Amniotic epithelial cell (primary cell): ENCODE measurements at regions not wholly inside any gene's neighbourhood (a gene's known extent, or its start where the extent isn't known, plus 50 kb on each side); places are given as distances from the start of the nearest gene placed in this dataset.
"Not testable (repeated sequence)": the region's sequence is repeated elsewhere in the genome, so short reads cannot be mapped to it uniquely, and the experiment has no call there.

Source experiments
- DNase-seq: peaks from one replicate; pipeline ENCODE4 v3.0.0-alpha.2; 2010; ENCODE audit warnings: low read depth

- no peak for DNase-seq
These were observed 50.2 kb upstream of the DACT2 start for GRCh38 chr6:168369786-168370185.

DNA sequence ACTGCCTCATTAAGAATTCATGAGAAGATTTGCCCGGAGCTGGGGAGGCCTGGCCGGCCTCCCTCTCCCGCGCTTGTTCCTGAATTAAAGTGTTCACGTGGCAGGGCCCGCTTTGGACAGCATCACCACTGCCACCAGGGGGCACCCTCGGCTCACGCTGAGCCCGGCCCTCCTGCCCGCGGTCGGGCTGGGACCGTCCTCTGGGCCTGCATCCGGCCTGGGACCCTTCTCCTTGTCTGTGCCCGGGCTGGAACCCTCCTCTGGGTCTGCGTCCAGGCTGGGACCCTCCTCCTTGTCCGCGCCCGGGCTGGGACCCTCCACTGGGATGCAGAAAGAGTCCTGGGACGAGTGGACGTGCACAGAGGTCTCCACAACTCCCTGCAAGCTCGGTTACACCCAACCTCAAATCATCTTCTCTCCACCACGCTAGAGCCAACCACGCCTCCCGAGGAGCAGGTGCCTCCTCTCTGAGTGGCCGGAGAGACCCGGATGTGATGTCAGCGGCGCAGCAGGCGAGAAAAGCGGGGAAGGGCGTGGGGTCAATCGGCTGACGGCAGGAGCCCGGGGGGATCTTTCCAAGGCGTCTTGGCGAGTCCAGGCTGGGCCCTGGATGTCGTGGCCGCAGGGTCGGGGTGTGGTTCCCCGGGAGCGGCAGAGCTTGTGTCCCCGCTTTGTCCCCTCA, 50.9 kb upstream of the DACT2 start:
- no peak for DNase-seq

DNA sequence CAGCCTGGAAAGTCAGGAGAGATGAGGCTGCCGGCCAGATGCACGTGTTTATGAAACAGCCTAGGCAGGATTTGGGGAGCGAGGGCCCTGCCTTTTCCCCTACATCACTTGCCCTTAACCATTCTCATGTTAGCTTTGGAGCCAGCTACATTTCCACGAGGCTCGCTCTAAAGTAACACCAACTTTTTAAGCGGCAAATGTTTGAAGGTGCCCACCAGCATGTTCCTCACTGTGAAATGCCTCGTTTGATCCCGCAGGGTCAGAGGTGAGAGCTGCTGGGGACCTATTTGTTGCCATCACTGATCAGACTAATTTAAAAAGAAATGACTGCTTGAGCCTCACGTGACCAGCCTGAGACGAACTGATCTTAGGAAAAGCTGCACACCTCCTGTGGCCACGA, 51.6 kb upstream of the DACT2 start:
- DNase-seq, result no peak

- DNase-seq, result no peak
These were observed 52.0 kb upstream of the DACT2 start for GRCh38 chr6:168371618-168371980.

- no peak for DNase-seq
These were observed 52.6 kb upstream of the DACT2 start for GRCh38 chr6:168371981-168372711.

DNA sequence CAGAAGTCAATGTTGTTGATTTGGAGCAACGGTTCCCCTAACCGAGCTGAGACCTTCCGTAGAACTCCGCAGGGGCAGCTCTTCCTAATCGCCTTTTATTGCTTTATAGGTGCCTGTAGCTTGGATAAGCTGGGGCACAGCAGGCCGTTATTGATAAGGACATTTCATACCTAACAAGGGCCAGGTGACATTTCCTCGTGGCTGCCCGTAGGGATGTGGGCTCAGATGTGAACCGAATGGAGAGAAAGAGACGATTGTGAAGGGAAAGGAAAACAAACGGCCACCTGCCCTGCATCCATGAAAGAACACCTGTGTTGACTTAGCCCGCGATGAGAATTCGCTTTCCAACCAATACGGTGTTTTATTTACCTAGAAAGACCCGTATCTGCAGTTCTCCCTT, 53.3 kb upstream of the DACT2 start:
- DNase-seq, result no peak

GRCh38 chr6:168373389-168373788, 53.8 kb upstream of the DACT2 start:
- DNase-seq, result no peak

GRCh38 chr6:168374051-168374502, 54.5 kb upstream of the DACT2 start:
- DNase-seq, result no peak

- DNase-seq, result no peak
These were observed 55.0 kb upstream of the DACT2 start for GRCh38 chr6:168374541-168375071.

DNA sequence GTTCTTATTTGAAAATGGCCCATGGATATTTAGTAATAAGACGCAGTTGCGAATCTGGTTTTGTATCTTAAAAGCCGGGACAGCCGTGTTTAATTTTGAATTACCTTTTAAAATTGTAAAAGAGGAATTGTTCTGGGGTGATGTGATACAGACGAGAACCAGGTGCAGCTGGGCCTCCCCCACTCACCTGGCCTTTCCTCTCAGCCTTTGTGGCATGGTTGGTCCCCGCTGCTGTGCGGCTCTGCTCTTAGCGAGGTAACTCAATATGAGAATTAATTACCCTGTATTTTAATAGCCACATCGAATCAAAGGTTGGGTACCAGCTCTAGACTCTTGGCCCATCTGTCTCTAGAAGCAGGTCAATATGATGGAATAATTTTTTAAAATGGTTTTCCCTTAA, 56.5 kb upstream of the DACT2 start:
- DNase-seq, result no peak

GRCh38 chr6:168376811-168377483, 57.4 kb upstream of the DACT2 start:
- DNase-seq, result no peak

DNA sequence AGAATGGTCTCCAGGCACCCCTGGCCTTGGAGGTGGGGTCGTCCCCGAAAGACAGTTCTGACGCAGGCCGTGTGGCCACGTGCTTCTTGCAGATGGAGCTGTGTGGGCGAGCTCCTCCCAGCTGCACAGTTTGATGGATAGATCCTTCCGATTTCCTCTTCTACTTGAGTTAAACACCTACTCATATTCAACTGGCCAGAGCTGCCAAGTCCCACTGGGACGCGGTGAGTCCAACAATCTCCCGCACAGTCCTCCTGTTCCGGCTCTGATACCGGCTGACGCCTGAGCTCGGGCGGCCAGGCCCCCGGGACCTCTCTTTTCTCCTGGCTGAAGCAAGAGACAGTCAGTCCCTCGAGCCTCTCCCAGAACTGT, 57.9 kb upstream of the DACT2 start:
- DNase-seq, result peak; percentile 69

GRCh38 chr6:168377856-168378832, 58.6 kb upstream of the DACT2 start:
- DNase-seq, result no peak

GRCh38 chr6:168379579-168379978, 60.0 kb upstream of the DACT2 start:
- DNase-seq, result not testable (repeated sequence)

DNA sequence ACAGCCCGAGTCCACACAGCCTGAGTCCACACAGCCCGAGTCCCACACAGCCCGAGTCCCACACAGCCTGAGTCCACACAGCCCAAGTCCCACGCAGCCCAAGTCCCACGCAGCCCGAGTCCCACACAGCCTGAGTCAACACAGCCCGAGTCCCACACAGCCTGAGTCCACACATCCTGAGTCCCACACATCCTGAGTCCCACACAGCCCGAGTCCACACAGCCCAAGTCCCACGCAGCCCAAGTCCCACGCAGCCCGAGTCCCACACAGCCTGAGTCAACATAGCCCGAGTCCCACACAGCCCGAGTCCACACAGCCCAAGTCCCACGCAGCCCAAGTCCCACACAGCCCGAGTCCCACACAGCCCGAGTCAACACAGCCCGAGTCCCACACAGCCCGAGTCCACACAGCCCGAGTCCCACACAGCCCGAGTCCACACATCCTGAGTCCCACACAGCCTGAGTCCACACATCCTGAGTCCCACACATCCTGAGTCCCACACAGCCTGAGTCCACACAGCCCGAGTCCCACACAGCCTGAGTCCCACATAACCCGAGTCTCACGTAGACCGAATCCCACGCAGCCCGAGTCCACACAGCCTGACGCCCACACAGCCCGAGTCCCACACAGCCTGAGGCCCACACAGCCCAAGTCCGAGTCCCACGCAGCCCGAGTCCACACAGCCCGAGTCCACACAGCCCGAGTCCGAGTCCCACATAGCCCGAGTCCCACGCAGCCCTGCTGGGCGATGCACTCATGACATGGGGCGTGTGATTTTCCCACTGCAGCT, 60.6 kb upstream of the SMOC2 start:
- DNase-seq, result not testable (repeated sequence)

- no peak for DNase-seq
These were observed 59.9 kb upstream of the SMOC2 start for GRCh38 chr6:168380956-168381605.

DNA sequence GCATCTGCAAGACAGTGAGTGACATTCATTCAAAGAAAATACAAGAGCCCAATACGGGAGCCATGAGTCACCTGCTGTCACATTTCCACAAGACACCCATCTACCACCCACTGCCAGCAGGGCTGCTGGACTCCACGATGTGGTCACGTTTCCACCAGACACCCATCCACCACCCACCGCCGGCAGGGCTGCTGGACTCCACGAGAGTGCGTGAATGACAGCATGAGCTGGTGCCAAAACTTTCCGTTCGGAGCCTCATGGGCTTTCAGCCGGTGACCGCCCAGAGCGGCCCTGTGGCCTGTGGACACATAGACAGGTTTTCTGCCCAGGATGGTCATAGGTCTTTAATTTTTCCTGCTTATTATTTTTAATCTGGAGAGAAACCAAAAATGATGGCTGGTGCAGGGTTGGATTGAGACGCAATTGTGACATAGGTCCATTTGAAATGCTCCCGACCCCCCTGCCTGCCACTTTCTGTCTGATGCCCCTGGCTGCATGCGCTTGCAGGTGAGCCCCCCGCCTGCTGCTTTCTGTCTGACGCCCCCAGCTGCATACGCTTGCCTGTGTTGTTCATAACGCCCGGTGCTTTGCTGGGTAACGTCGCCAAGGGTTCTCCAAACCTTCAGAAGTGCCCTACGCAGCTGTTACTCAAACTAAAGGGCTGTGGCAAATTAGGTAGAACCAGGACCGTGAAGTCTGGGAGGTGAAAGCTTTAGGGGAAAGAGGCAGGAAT, 59.1 kb upstream of the SMOC2 start:
- DNase-seq, result no peak

DNA sequence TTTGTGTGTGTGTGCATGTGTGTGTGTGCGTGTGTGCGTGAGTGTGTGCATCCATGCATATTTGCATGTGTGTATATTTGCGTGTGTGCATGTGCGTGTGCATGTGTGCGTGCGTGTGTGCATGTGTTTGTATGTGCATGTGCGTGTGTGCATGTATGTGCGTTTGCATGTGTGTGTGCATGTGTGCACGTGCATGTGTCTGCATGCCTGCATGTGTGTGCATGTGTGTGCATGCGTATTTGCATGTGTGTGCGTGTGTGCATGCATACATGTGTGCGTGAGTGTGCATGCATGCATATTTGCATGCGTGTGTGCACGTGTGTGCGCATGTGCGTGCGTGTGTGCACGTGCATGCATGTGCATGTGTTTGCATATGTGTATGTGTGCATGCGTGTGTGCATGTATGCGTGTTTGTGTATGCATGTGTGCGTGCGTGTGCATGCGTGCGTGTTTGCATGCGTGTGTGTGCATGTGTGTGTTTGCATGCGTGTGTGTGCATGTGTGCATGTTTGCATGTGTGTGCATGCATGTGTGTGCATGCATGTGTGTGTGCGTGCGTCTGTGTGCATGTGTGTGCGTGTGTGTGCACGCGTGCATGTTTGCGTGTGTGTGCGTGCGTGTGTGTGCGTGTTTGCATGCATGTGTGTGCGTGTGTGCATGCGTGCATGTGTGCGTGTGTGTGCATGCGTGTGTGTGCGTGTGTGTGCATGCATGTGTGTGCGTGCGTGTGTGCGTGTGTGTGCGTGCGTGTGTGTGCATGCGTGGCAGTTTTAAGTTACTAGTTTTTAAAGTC, 57.7 kb upstream of the SMOC2 start:
- DNase-seq, result no peak
